Endothelial cell of umbilical vein (primary cell): ENCODE measurements at regions not wholly inside any gene's neighbourhood (a gene's known extent, or its start where the extent isn't known, plus 50 kb on each side); places are given as distances from the start of the nearest gene placed in this dataset.

Source experiments
- BruUV-seq: library from RNA; stranded (reverse); fragments of 400-500 nt; replicated peaks from 2 replicates; lab custom pipeline; 2021; lab: Mats Ljungman, UMichigan
- CTCF ChIA-PET: fragments of 300-600, 350-600 bp; sonication (Branson Sonifier 250); formaldehyde crosslinking; loops from one replicate; lab custom pipeline; 2021; ENCODE audit warnings: antibody characterized with exemption, inconsistent platforms; lab: Charles Lee
- POLR2A ChIA-PET: fragments of 300-600, 350-600 bp; sonication (Branson Sonifier 250); formaldehyde crosslinking; loops from one replicate; lab custom pipeline; 2021; ENCODE audit warnings: antibody characterized with exemption, inconsistent platforms; lab: Charles Lee
- DNase-seq: peaks from one replicate; pipeline ENCODE4 v3.0.0-alpha.2; 2011; ENCODE audit warnings: low read depth, low spot score
- FAIRE-seq: peaks from 2 replicates; lab custom pipeline; 2011; peaks lifted over from hg19 to GRCh38; lab: Jason Lieb, UNC
- H2AFZ ChIP-seq: 2 replicates; pipeline ENCODE4 v1.6.0; 2012; ENCODE audit warnings: low read depth, low read length, control low read depth, inconsistent platforms
- H3K27ac ChIP-seq: 2 replicates; pipeline ENCODE4 v1.5.1; 2011; ENCODE audit warnings: low read depth, mild to moderate bottlenecking, control low read depth, low read length, moderate library complexity; ENCODE audit not compliant: insufficient read depth
- H3K27me3 ChIP-seq, 2 experiments: 2 replicates each; pipeline versions ENCODE4 v1.6.0 to v1.6.1; 2011; ENCODE audit warnings: low read length in 2 of 2, mixed read lengths in 1 of 2; ENCODE audit not compliant: control insufficient read depth in 2 of 2, insufficient read depth in 2 of 2
- H3K36me3 ChIP-seq, 2 experiments: 2 replicates in 1 of 2; 3 replicates in 1 of 2; pipeline ENCODE4 v1.5.1; 2011; ENCODE audit warnings: low read length in 2 of 2, mild to moderate bottlenecking in 1 of 2, moderate library complexity in 1 of 2; ENCODE audit not compliant: control insufficient read depth in 2 of 2, insufficient read depth in 2 of 2; ENCODE audit errors: extremely low read depth in 1 of 2
- H3K4me1 ChIP-seq: 3 replicates; pipeline ENCODE4 v1.5.1; 2011; ENCODE audit warnings: mild to moderate bottlenecking, low read length; ENCODE audit not compliant: control insufficient read depth, insufficient read depth; ENCODE audit errors: extremely low read depth
- H3K4me2 ChIP-seq: 2 replicates; pipeline ENCODE4 v1.6.1; 2011; ENCODE audit warnings: low read length, control low read depth, mixed read lengths; ENCODE audit not compliant: insufficient read depth
- H3K4me3 ChIP-seq, 3 experiments: fragments of 200-600 bp in 1 of 3; sonication (generic), shearing (Covaris generic) in 1 of 3; replicated peaks in 1 of 3; 2 replicates each; pipeline ENCODE4 v1.5.1; 2011 to 2016; ENCODE audit warnings: control low read depth in 3 of 3, low read length in 3 of 3, mild to moderate bottlenecking in 2 of 3, inconsistent platforms in 1 of 3, low read depth in 1 of 3, moderate library complexity in 1 of 3; ENCODE audit not compliant: insufficient read depth in 1 of 3
- H3K79me2 ChIP-seq: 2 replicates; pipeline ENCODE4 v1.6.0; 2012; ENCODE audit warnings: low read length, inconsistent platforms; ENCODE audit not compliant: control insufficient read depth, insufficient read depth
- H3K9ac ChIP-seq: replicated peaks from 2 replicates; pipeline ENCODE3; 2011; ENCODE audit warnings: low read length, control low read depth; ENCODE audit not compliant: insufficient read depth; ENCODE audit errors: extremely low read depth
- H3K9me1 ChIP-seq: replicated peaks from 3 replicates; pipeline ENCODE4 v1.6.0; 2011; ENCODE audit warnings: mild to moderate bottlenecking, low read length; ENCODE audit not compliant: control insufficient read depth, insufficient read depth; ENCODE audit errors: extremely low read depth
- H3K9me3 ChIP-seq: replicated peaks from 2 replicates; pipeline ENCODE4 v1.5.1; 2012; ENCODE audit warnings: low read length, inconsistent platforms; ENCODE audit not compliant: control insufficient read depth, insufficient read depth
- H4K20me1 ChIP-seq: replicated peaks from 2 replicates; pipeline ENCODE3; 2011; ENCODE audit warnings: mild to moderate bottlenecking, low read length; ENCODE audit not compliant: control insufficient read depth, insufficient read depth; ENCODE audit errors: extremely low read depth
- FOS ChIP-seq: IDR thresholded peaks from 2 replicates; pipeline ENCODE4 v1.6.1; 2011; ENCODE audit warnings: mild to moderate bottlenecking, low read length, moderate library complexity, borderline replicate concordance; ENCODE audit not compliant: insufficient read depth
- GATA2 ChIP-seq: IDR thresholded peaks from 2 replicates; pipeline ENCODE4 v1.7.0; 2011; ENCODE audit warnings: low read depth, mild to moderate bottlenecking, moderate library complexity, mixed read lengths, low read length; ENCODE audit not compliant: insufficient read length, insufficient read depth
- JUN ChIP-seq: IDR thresholded peaks from 2 replicates; pipeline ENCODE4 v1.6.1; 2011; ENCODE audit warnings: borderline replicate concordance, low read depth; ENCODE audit not compliant: insufficient read length, insufficient read depth
- MAX ChIP-seq: IDR thresholded peaks from 2 replicates; pipeline ENCODE4 v1.6.1; 2011; ENCODE audit not compliant: insufficient read depth, insufficient read length
- MYC ChIP-seq: IDR thresholded peaks from one replicate; pipeline ENCODE4 v1.6.1; 2011; ENCODE audit warnings: mild to moderate bottlenecking, low read depth, low read length
- POLR2A ChIP-seq: IDR thresholded peaks from 2 replicates; pipeline ENCODE4 v1.6.1; 2012; ENCODE audit warnings: low read depth, mild to moderate bottlenecking, control low read depth, low read length
- POLR2AphosphoS5 ChIP-seq: IDR thresholded peaks from 2 replicates; pipeline ENCODE4 v1.6.1; 2012; ENCODE audit warnings: low read depth, mild to moderate bottlenecking, control low read depth, low read length, moderate library complexity; ENCODE audit not compliant: insufficient read depth
- dilution Hi-C: fragments of 300-500 bp; cut with MboI; formaldehyde crosslinking; loops from one replicate; pipeline ENCODE4 v1.15.0; 2019; ENCODE audit warnings: low sequenced_read_pairs; ENCODE audit not compliant: extremely low pct_ligation_motif_present
- intact Hi-C: fragments of 100-400 bp; cut with micrococcal nuclease; formaldehyde crosslinking; loops from one replicate; pipeline ENCODE4 v1.10.0; 2022
- TF ChIP-seq, protein P1 (sequence below), 2 donors: IDR thresholded peaks; 1 replicate in 1 of 2; 2 replicates in 1 of 2; pipeline ENCODE4 v1.5.1; 2011; ENCODE audit warnings: low read length in 2 of 2, mild to moderate bottlenecking in 2 of 2, moderate library complexity in 2 of 2, control low read depth in 1 of 2, inconsistent platforms in 1 of 2, low read depth in 1 of 2; ENCODE audit not compliant: insufficient read depth in 1 of 2; ENCODE audit errors: extremely low read depth in 1 of 2

- intact Hi-C loops (no loop called here), dilution Hi-C loops (no loop called here)
- no peaks in the 10 kb centered on the region for H3K4me1 ChIP-seq
- CTCF ChIA-PET = interaction anchor here (0.7 kb wide), 1 partner anchor 1940 kb away, joined by 3 read pairs; no protein-coding TSS in a partner anchor
- H3K9me3 ChIP-seq = no peaks in the 10 kb centered on the region
- H3K9ac ChIP-seq = no peak overlapping the region
- peaks cover 1 to 2% of the 10 kb centered on the region in 2 experiments for H3K27me3 ChIP-seq
- no peaks in the 10 kb centered on the region for H4K20me1 ChIP-seq
- no peak overlapping the region for H3K4me3 ChIP-seq
- no TSS peak for BruUV-seq
- no peak for FAIRE-seq
- TF ChIP-seq, protein P1, sequence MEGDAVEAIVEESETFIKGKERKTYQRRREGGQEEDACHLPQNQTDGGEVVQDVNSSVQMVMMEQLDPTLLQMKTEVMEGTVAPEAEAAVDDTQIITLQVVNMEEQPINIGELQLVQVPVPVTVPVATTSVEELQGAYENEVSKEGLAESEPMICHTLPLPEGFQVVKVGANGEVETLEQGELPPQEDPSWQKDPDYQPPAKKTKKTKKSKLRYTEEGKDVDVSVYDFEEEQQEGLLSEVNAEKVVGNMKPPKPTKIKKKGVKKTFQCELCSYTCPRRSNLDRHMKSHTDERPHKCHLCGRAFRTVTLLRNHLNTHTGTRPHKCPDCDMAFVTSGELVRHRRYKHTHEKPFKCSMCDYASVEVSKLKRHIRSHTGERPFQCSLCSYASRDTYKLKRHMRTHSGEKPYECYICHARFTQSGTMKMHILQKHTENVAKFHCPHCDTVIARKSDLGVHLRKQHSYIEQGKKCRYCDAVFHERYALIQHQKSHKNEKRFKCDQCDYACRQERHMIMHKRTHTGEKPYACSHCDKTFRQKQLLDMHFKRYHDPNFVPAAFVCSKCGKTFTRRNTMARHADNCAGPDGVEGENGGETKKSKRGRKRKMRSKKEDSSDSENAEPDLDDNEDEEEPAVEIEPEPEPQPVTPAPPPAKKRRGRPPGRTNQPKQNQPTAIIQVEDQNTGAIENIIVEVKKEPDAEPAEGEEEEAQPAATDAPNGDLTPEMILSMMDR (IDR thresholded peaks at IDR 0.05; ENCODE audit: extremely low read depth in 1 of 2, insufficient read depth in 1 of 2, low read depth in 1 of 2, low read length in 2 of 2) = no peak
- TF ChIP-seq GATA2 = no peak
- TF ChIP-seq POLR2A = no peak
- TF ChIP-seq FOS = no peak
- no peak for TF ChIP-seq JUN
- no peak for TF ChIP-seq MYC
- no peak for TF ChIP-seq POLR2AphosphoS5
- no peak for TF ChIP-seq MAX
- H3K9me1 ChIP-seq = no peaks in the 10 kb centered on the region
- POLR2A ChIA-PET = no interaction called here
- H3K79me2 ChIP-seq = no peaks in the 10 kb centered on the region
- DNase-seq = no peak
- H3K4me2 ChIP-seq = no peak overlapping the region
- H3K27ac ChIP-seq = no peak overlapping the region
- no peaks in the 10 kb centered on the region for H3K36me3 ChIP-seq
- H2AFZ ChIP-seq = no peak overlapping the region
Observed at GRCh38 chr2:217037353-217037752, 177.5 kb upstream of the TNP1 start.
